ENCODE measurements at regions not wholly inside any gene's neighbourhood (a gene's known extent, or its start where the extent isn't known, plus 50 kb on each side); places are given as distances from the start of the nearest gene placed in this dataset.

- TF ChIP-seq POLR2A (IDR thresholded peaks at IDR 0.05; ENCODE audit: low read length) (no peak), GATA1 (IDR thresholded peaks at IDR 0.05; ENCODE audit: low read depth, low read length) (no peak)
Measured at GRCh38 chr12:115830070-115830469, 447.4 kb downstream of the MED13L start.

Data from erythroblast (primary cell).